CD4-positive, alpha-beta T cell (primary cell): ENCODE measurements at regions not wholly inside any gene's neighbourhood (a gene's known extent, or its start where the extent isn't known, plus 50 kb on each side); places are given as distances from the start of the nearest gene placed in this dataset.

Source experiments
- ATAC-seq: fragments of 200-7000 bp; cut with Tn5 transposase; one replicate; pipeline ENCODE4 v1.10.0; 2022; ENCODE audit warnings: mild to moderate bottlenecking; ENCODE audit not compliant: poor library complexity
- CTCF ChIA-PET: fragments of 350-600 bp; sonication (Branson Sonifier 250); formaldehyde crosslinking; loops from one replicate; lab custom pipeline; 2021; ENCODE audit warnings: antibody characterized with exemption, inconsistent platforms; lab: Charles Lee
- POLR2A ChIA-PET: fragments of 350-600 bp; sonication (Branson Sonifier 250); formaldehyde crosslinking; loops from one replicate; lab custom pipeline; 2021; ENCODE audit warnings: antibody characterized with exemption, inconsistent platforms; lab: Charles Lee
- DNase-seq, 14 experiments: peaks; one replicate each; pipeline ENCODE4 v3.0.0-alpha.2; 2013 to 2020; ENCODE audit warnings: mixed read lengths in 2 of 14
- H3K27ac ChIP-seq, 2 donors: one replicate each; pipeline versions ENCODE4 v1.5.1 to v1.7.0; 2013; ENCODE audit warnings: low read length in 2 of 2, low read depth in 1 of 2, mild to moderate bottlenecking in 1 of 2
- H3K27me3 ChIP-seq, 2 experiments: 1 replicate in 1 of 2; 2 replicates in 1 of 2; pipeline versions ENCODE4 v1.6.1 to v1.7.0; 2013; ENCODE audit warnings: low read length in 2 of 2, control low read depth in 1 of 2, mild to moderate bottlenecking in 1 of 2, moderate library complexity in 1 of 2; ENCODE audit not compliant: insufficient read depth in 2 of 2, control insufficient read depth in 1 of 2
- H3K36me3 ChIP-seq: one replicate; pipeline ENCODE4 v1.6.1; 2013; ENCODE audit warnings: low read length, control low read depth; ENCODE audit not compliant: insufficient read depth
- H3K4me1 ChIP-seq: one replicate; pipeline ENCODE4 v1.6.1; 2013; ENCODE audit warnings: low read length, control low read depth; ENCODE audit not compliant: insufficient read depth
- H3K4me3 ChIP-seq: one replicate; pipeline ENCODE4 v1.5.1; 2013; ENCODE audit warnings: mild to moderate bottlenecking, low read length, moderate library complexity
- H3K9me3 ChIP-seq, 2 experiments: 1 replicate in 1 of 2; 2 replicates in 1 of 2; pipeline versions ENCODE4 v1.6.1 to v1.7.0; 2013; ENCODE audit warnings: low read length in 2 of 2, mild to moderate bottlenecking in 2 of 2, control low read depth in 1 of 2, moderate library complexity in 1 of 2; ENCODE audit not compliant: control insufficient read depth in 1 of 2, insufficient read depth in 1 of 2
- H3K27ac Mint-ChIP-seq: one replicate; pipeline ENCODE4 v1.8.0; 2020; ENCODE audit warnings: mixed read lengths
- H3K27me3 Mint-ChIP-seq: one replicate; pipeline ENCODE4 v1.8.0; 2021; ENCODE audit warnings: mixed read lengths
- H3K36me3 Mint-ChIP-seq: one replicate; pipeline ENCODE4 v1.8.0; 2021; ENCODE audit warnings: low read depth, mixed read lengths
- H3K4me1 Mint-ChIP-seq: one replicate; pipeline ENCODE4 v1.8.0; 2021; ENCODE audit warnings: low read depth, mixed read lengths
- H3K4me3 Mint-ChIP-seq: one replicate; pipeline ENCODE4 v1.8.0; 2020; ENCODE audit warnings: mild to moderate bottlenecking, mixed read lengths
- H3K9me3 Mint-ChIP-seq: one replicate; pipeline ENCODE4 v1.8.0; 2020; ENCODE audit warnings: mixed read lengths
- CTCF ChIP-seq: fragments of 200-600 bp; IDR thresholded peaks from one replicate; pipeline ENCODE4 v1.8.0; 2022; ENCODE audit warnings: antibody characterized with exemption, mild to moderate bottlenecking
- intact Hi-C, 2 experiments: fragments of 100-400 bp; cut with DNase I in 1 of 2; cut with micrococcal nuclease in 1 of 2; formaldehyde crosslinking; loops; one replicate each; pipeline versions ENCODE4 v1.15.1 to v1.9.0; 2023 to 2025; cut with DNase I, micrococcal nuclease

- Histone ChIP-seq H3K27me3 (peaks cover 0 to 3% of the 10 kb centered on the region in 2 experiments), H3K27ac (no peak overlapping the region), H3K4me3 (no peak overlapping the region), H3K36me3 (no peaks in the 10 kb centered on the region), H3K9me3 (no peaks in the 10 kb centered on the region), H3K4me1 (no peaks in the 10 kb centered on the region)
- no peaks in the 10 kb centered on the region for H3K9me3 Mint-ChIP-seq
- ChIA-PET CTCF (no interaction called here), POLR2A (no interaction called here)
- no peak for ATAC-seq
- no peaks in the 10 kb centered on the region for H3K36me3 Mint-ChIP-seq
- H3K27me3 Mint-ChIP-seq, result peaks cover 41% of the 10 kb centered on the region
- TF ChIP-seq CTCF, result no peak
- no peak for DNase-seq
- H3K4me1 Mint-ChIP-seq, result no peaks in the 10 kb centered on the region
- no peak overlapping the region for H3K27ac Mint-ChIP-seq
- intact Hi-C loops, result no loop called here
- no peak overlapping the region for H3K4me3 Mint-ChIP-seq
Measured at GRCh38 chr1:115428676-115429075, 90.6 kb upstream of the NGF start.

GRCh38 chr1:115428256-115428655 is 90.2 kb upstream of the NGF start:
- H3K9me3 ChIP-seq, result no peaks in the 10 kb centered on the region
- no peaks in the 10 kb centered on the region for H3K4me1 ChIP-seq
- H3K36me3 ChIP-seq, result no peaks in the 10 kb centered on the region
- peaks cover 0 to 3% of the 10 kb centered on the region in 2 experiments for H3K27me3 ChIP-seq
- no peak overlapping the region for H3K27ac Mint-ChIP-seq
- no peaks in the 10 kb centered on the region for H3K9me3 Mint-ChIP-seq
- intact Hi-C loops, result no loop called here
- H3K4me1 Mint-ChIP-seq, result no peaks in the 10 kb centered on the region
- ChIA-PET POLR2A (no interaction called here), CTCF (no interaction called here)
- no peak overlapping the region for H3K4me3 ChIP-seq
- H3K4me3 Mint-ChIP-seq, result no peak overlapping the region
- no peaks in the 10 kb centered on the region for H3K36me3 Mint-ChIP-seq
- DNase-seq (no peak), ATAC-seq (no peak)
- H3K27ac ChIP-seq, result no peak overlapping the region
- TF ChIP-seq CTCF, result no peak
- H3K27me3 Mint-ChIP-seq, result peaks cover 43% of the 10 kb centered on the region

GRCh38 chr1:115426956-115427355 is 88.9 kb upstream of the NGF start:
- Histone ChIP-seq H3K36me3 (no peaks in the 10 kb centered on the region), H3K9me3 (no peaks in the 10 kb centered on the region), H3K4me1 (no peaks in the 10 kb centered on the region), H3K4me3 (no peak overlapping the region), H3K27ac (no peak overlapping the region), H3K27me3 (no peaks in the 10 kb centered on the region)
- Mint-ChIP-seq H3K27ac (no peak overlapping the region), H3K27me3 (peaks cover 39% of the 10 kb centered on the region), H3K36me3 (no peaks in the 10 kb centered on the region), H3K4me3 (no peak overlapping the region), H3K9me3 (no peaks in the 10 kb centered on the region), H3K4me1 (no peaks in the 10 kb centered on the region)
- intact Hi-C loops, result no loop called here
- ChIA-PET CTCF (no interaction called here), POLR2A (no interaction called here)
- DNase-seq (no peak), ATAC-seq (no peak)
- no peak for TF ChIP-seq CTCF
